ENCODE measurements at regions not wholly inside any gene's neighbourhood (a gene's known extent, or its start where the extent isn't known, plus 50 kb on each side); places are given as distances from the start of the nearest gene placed in this dataset.

DNA sequence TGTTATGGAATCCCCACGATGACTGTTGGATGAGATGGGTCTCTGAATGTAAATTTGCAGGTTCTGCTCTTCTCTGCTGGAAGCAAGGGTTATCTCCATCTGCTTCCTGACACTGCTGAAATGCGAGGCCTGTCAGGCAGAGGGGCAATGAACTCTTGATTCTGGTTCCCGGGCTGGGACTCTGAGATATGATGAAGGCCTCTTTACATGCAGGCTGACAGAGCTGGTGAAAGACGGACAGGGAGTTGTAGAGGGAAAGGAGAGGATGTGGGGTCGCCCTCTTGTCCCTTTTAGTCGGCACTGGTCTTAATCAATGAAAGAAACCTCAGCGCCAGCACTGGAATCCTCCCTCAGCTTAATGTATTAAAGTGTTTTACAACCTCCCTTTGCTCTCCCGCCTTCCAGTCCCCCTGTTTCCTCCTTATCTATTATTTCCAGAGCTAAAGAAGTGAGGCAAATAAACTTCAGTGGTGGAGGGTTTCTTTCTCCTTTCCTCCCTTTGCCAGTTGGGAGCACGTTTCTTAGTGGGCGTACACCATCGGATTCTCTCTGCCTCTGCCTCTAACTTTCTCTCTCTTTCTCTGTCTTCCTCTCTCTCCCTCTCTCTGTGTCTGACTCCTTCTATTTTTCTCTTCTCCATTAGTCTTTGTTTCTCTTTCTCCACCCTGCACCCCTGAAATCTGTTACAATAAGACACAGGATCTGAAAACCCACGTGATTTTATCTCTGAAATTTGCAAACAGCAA is 145.6 kb downstream of the BAMBI start (continued):
- no peak for TF ChIP-seq ZNF274 (IDR thresholded peaks at IDR 0.05; ENCODE audit: low read depth, low read length)
- TF ChIP-seq CTCF (IDR thresholded peaks at IDR 0.05 in 2 of 3, conservative IDR thresholded peaks at IDR 0.05 in 1 of 3; ENCODE audit: borderline replicate concordance in 1 of 3, insufficient read depth in 1 of 3, low read depth in 2 of 3, low read length in 2 of 3), result no peak

- POLR2A ChIA-PET, result no interaction called here
- RAD21 ChIA-PET (ENCODE audit: low non-redundant PET in 1 of 2, low total read pairs in 2 of 2, uncharacterized antibody in 2 of 2, unreplicated experiment in 2 of 2), result no interaction called here
- Histone ChIP-seq H3K9me2 (ENCODE audit: insufficient read depth) (no peaks in the 10 kb centered on the region), H3K4me2 (ENCODE audit: low read length) (no peak overlapping the region), H3K4me3 (replicated peaks in 1 of 2; ENCODE audit: low read depth in 1 of 2, low read length in 2 of 2) (no peak overlapping the region), H3K4me1 (ENCODE audit: control insufficient read depth in 1 of 2, insufficient read depth in 2 of 2, low read length in 2 of 2) (no peaks in the 10 kb centered on the region), H3K27ac (ENCODE audit: low read depth, low read length) (no peak overlapping the region), H2AFZ (ENCODE audit: low read depth, low read length, poor library complexity, severe bottlenecking) (no peak overlapping the region), H3K27me3 (ENCODE audit: insufficient read depth, low read length) (no peaks in the 10 kb centered on the region), H4K20me1 (ENCODE audit: insufficient read depth) (no peaks in the 10 kb centered on the region), H3K79me2 (ENCODE audit: insufficient read depth, low read length) (no peaks in the 10 kb centered on the region), H3K9ac (ENCODE audit: low read length) (no peak overlapping the region), H3K9me3 (ENCODE audit: control insufficient read depth in 1 of 2, insufficient read depth in 1 of 2, low read depth in 1 of 2, low read length in 2 of 2) (no peaks in the 10 kb centered on the region), H3K36me3 (ENCODE audit: control insufficient read depth in 1 of 2, insufficient read depth in 2 of 2, low read length in 2 of 2) (no peaks in the 10 kb centered on the region)
- ATAC-seq (no peak), DNase-seq (ENCODE audit: low read depth, low spot score) (no peak)
- TF ChIP-seq YY1 (IDR thresholded peaks at IDR 0.05; ENCODE audit: extremely low read depth, insufficient replicate concordance, low read depth, low read length) (no peak), SIN3A (IDR thresholded peaks at IDR 0.05; ENCODE audit: low read depth) (no peak), SP1 (IDR thresholded peaks at IDR 0.05; ENCODE audit: low read depth) (no peak), POLR2AphosphoS5 (IDR thresholded peaks at IDR 0.05; ENCODE audit: low read depth, low read length) (no peak), ZFX (IDR thresholded peaks at IDR 0.05) (no peak), RAD21 (IDR thresholded peaks at IDR 0.05; ENCODE audit: low read depth) (no peak), JUND (IDR thresholded peaks at IDR 0.05) (no peak), EZH2phosphoT487 (IDR thresholded peaks at IDR 0.05; ENCODE audit: borderline replicate concordance) (no peak), TCF7L2 (IDR thresholded peaks at IDR 0.05; ENCODE audit: borderline replicate concordance, extremely low read depth, insufficient read depth, insufficient read length) (no peak), CTCF (IDR thresholded peaks at IDR 0.05 in 2 of 3, conservative IDR thresholded peaks at IDR 0.05 in 1 of 3; ENCODE audit: borderline replicate concordance in 1 of 3, insufficient read depth in 1 of 3, low read depth in 2 of 3, low read length in 2 of 3) (no peak), POLR2A (IDR thresholded peaks at IDR 0.05; ENCODE audit: borderline replicate concordance, extremely low read depth, insufficient read depth, insufficient read length) (no peak), CEBPB (IDR thresholded peaks at IDR 0.05; ENCODE audit: low read depth) (no peak), REST (IDR thresholded peaks at IDR 0.05; ENCODE audit: low read depth) (no peak), EGR1 (IDR thresholded peaks at IDR 0.05; ENCODE audit: low read depth) (no peak), EZH2 (IDR thresholded peaks at IDR 0.05) (no peak)
- TF ChIP-seq, protein P1, sequence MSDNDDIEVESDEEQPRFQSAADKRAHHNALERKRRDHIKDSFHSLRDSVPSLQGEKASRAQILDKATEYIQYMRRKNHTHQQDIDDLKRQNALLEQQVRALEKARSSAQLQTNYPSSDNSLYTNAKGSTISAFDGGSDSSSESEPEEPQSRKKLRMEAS (IDR thresholded peaks at IDR 0.05), result no peak
- intact Hi-C loops (cut with micrococcal nuclease), result no loop called here
- CTCF ChIA-PET, result no interaction called here
- no TSS peak for BruUV-seq (replicated peaks)
These were observed 146.3 kb downstream of the BAMBI start for GRCh38 chr10:28823501-28824075.

All from HCT116 (cell line).